ENCODE measurements at regions not wholly inside any gene's neighbourhood (a gene's known extent, or its start where the extent isn't known, plus 50 kb on each side); places are given as distances from the start of the nearest gene placed in this dataset.
"Not testable (repeated sequence)": the region's sequence is repeated elsewhere in the genome, so short reads cannot be mapped to it uniquely, and the experiment has no call there.

- Histone ChIP-seq H3K27me3 (no peaks in the 10 kb centered on the region), H3K4me3 (no peak overlapping the region), H3K36me3 (no peaks in the 10 kb centered on the region), H3K9me3 (replicated peaks in 1 of 11) (peaks cover 0 to 12% (median 7%) of the 10 kb centered on the region in 11 experiments; a peak in 11 of 22 replicates), H3K4me1 (peaks cover 15 to 22% (median 19%) of the 10 kb centered on the region in 10 experiments), H3K9ac (no peak overlapping the region), H3K27ac (no peak overlapping the region), H3K4me2 (no peak overlapping the region), H4K20me1 (no peaks in the 10 kb centered on the region)
- TF ChIP-seq Cebpa-rat (IDR thresholded peaks at IDR 0.05) = no peak
Measured at GRCh38 chr9:33722359-33722675, 73.0 kb upstream of the PRSS3 start.

GRCh38 chr9:33728613-33729012, 66.7 kb upstream of the PRSS3 start:
- H3K4me1 ChIP-seq = no peaks in the 10 kb centered on the region
- H3K9me3 ChIP-seq (replicated peaks in 1 of 11) = peaks cover 5 to 29% (median 12%) of the 10 kb centered on the region in 11 experiments; a peak in 16 of 22 replicates
- no peak overlapping the region for H3K4me3 ChIP-seq
- H3K4me2 ChIP-seq = no peak overlapping the region
- H4K20me1 ChIP-seq = no peaks in the 10 kb centered on the region
- TF ChIP-seq Cebpa-rat (IDR thresholded peaks at IDR 0.05) = no peak
- H3K9ac ChIP-seq = no peak overlapping the region
- H3K36me3 ChIP-seq = no peaks in the 10 kb centered on the region
- H3K27ac ChIP-seq = no peak overlapping the region
- no peaks in the 10 kb centered on the region for H3K27me3 ChIP-seq

- H3K4me1 ChIP-seq = no peaks in the 10 kb centered on the region
Measured at GRCh38 chr9:33731142-33731541, 64.2 kb upstream of the PRSS3 start.

GRCh38 chr9:33731625-33732024, 63.7 kb upstream of the PRSS3 start:
- Histone ChIP-seq H3K9ac (no peak overlapping the region), H3K27me3 (no peaks in the 10 kb centered on the region), H3K36me3 (no peaks in the 10 kb centered on the region), H4K20me1 (no peaks in the 10 kb centered on the region), H3K9me3 (replicated peaks in 1 of 11) (peaks cover 0 to 24% (median 8%) of the 10 kb centered on the region in 11 experiments; a peak in 13 of 22 replicates), H3K4me2 (no peak overlapping the region), H3K4me3 (no peak overlapping the region), H3K27ac (no peak overlapping the region), H3K4me1 (no peaks in the 10 kb centered on the region)
- TF ChIP-seq Cebpa-rat (IDR thresholded peaks at IDR 0.05) = no peak

More at GRCh38 chr9:33731142-33731541, 64.2 kb upstream of the PRSS3 start:
- Histone ChIP-seq H3K9ac (no peak overlapping the region), H3K4me3 (no peak overlapping the region), H3K9me3 (replicated peaks in 1 of 11) (peaks cover 0 to 29% (median 10%) of the 10 kb centered on the region in 11 experiments; a peak in 13 of 22 replicates), H3K27me3 (no peaks in the 10 kb centered on the region), H3K27ac (no peak overlapping the region), H3K4me2 (no peak overlapping the region), H3K36me3 (no peaks in the 10 kb centered on the region), H4K20me1 (no peaks in the 10 kb centered on the region)
- no peak for TF ChIP-seq Cebpa-rat (IDR thresholded peaks at IDR 0.05)

GRCh38 chr9:33734247-33734940, 61.0 kb upstream of the PRSS3 start:
- not testable (repeated sequence) for H3K36me3 ChIP-seq; H3K4me2 ChIP-seq; H3K9ac ChIP-seq; H4K20me1 ChIP-seq; H3K4me3 ChIP-seq; H3K27ac ChIP-seq; H3K27me3 ChIP-seq; H3K9me3 ChIP-seq (replicated peaks in 1 of 11); H3K4me1 ChIP-seq

GRCh38 chr9:33734941-33735835, 60.2 kb upstream of the PRSS3 start:
- not testable (repeated sequence) for H3K4me2 ChIP-seq, H3K27ac ChIP-seq

GRCh38 chr9:33737811-33738606, 57.4 kb upstream of the PRSS3 start:
- Histone ChIP-seq H3K4me2 (no peak overlapping the region), H4K20me1 (no peaks in the 10 kb centered on the region), H3K9me3 (replicated peaks in 1 of 11) (peaks cover 10 to 23% (median 18%) of the 10 kb centered on the region in 11 experiments; a peak in 18 of 22 replicates), H3K27ac (no peak overlapping the region), H3K36me3 (no peaks in the 10 kb centered on the region), H3K9ac (no peak overlapping the region), H3K27me3 (no peaks in the 10 kb centered on the region), H3K4me1 (no peaks in the 10 kb centered on the region), H3K4me3 (no peak overlapping the region)
- no peak for TF ChIP-seq Cebpa-rat (IDR thresholded peaks at IDR 0.05)

More at GRCh38 chr9:33734941-33735835, 60.2 kb upstream of the PRSS3 start:
- not testable (repeated sequence) for H3K36me3 ChIP-seq, H3K4me1 ChIP-seq, H3K9ac ChIP-seq, H3K4me3 ChIP-seq, H3K27me3 ChIP-seq, H4K20me1 ChIP-seq
- peaks cover 8 to 15% (median 10%) of the 10 kb centered on the region in 11 experiments; a peak in 16 of 22 replicates for H3K9me3 ChIP-seq (replicated peaks in 1 of 11)

GRCh38 chr9:33739398-33739797, 56.0 kb upstream of the PRSS3 start:
- H3K36me3 ChIP-seq = no peaks in the 10 kb centered on the region
- TF ChIP-seq Cebpa-rat (IDR thresholded peaks at IDR 0.05) = no peak
- H3K9ac ChIP-seq = no peak overlapping the region
- no peak overlapping the region for H3K4me3 ChIP-seq
- no peak overlapping the region for H3K4me2 ChIP-seq
- H3K27ac ChIP-seq = no peak overlapping the region
- no peaks in the 10 kb centered on the region for H3K4me1 ChIP-seq
- H3K27me3 ChIP-seq = no peaks in the 10 kb centered on the region
- H4K20me1 ChIP-seq = no peaks in the 10 kb centered on the region
- H3K9me3 ChIP-seq (replicated peaks in 1 of 11) = peaks cover 13 to 29% (median 22%) of the 10 kb centered on the region in 11 experiments; a peak in 18 of 22 replicates

- Histone ChIP-seq H3K4me2 (no peak overlapping the region), H3K4me3 (no peak overlapping the region), H3K9ac (no peak overlapping the region), H3K4me1 (no peaks in the 10 kb centered on the region), H3K27me3 (no peaks in the 10 kb centered on the region), H4K20me1 (no peaks in the 10 kb centered on the region), H3K9me3 (replicated peaks in 1 of 11) (peaks cover 13 to 29% (median 22%) of the 10 kb centered on the region in 11 experiments; a peak in 18 of 22 replicates), H3K27ac (no peak overlapping the region), H3K36me3 (no peaks in the 10 kb centered on the region)
- TF ChIP-seq Cebpa-rat (IDR thresholded peaks at IDR 0.05) = no peak
Measured at GRCh38 chr9:33740075-33740474, 55.3 kb upstream of the PRSS3 start.

GRCh38 chr9:33740958-33741357, 54.4 kb upstream of the PRSS3 start:
- not testable (repeated sequence) for H3K27me3 ChIP-seq, H3K27ac ChIP-seq, H3K9ac ChIP-seq, H4K20me1 ChIP-seq, H3K4me2 ChIP-seq, H3K36me3 ChIP-seq, H3K4me1 ChIP-seq, H3K4me3 ChIP-seq
- H3K9me3 ChIP-seq (replicated peaks in 1 of 11) = peaks cover 13 to 29% (median 22%) of the 10 kb centered on the region in 11 experiments; a peak in 18 of 22 replicates

Measured in BLaER1 treated with 17β-estradiol and CSF1 and Interleukin-3, amounts not matched to agents 10 nM and 100 nM (cell line).